CD4-positive, alpha-beta T cell treated with Interleukin-15 for 4 hours (primary cell): ENCODE measurements at regions not wholly inside any gene's neighbourhood (a gene's known extent, or its start where the extent isn't known, plus 50 kb on each side); places are given as distances from the start of the nearest gene placed in this dataset.
"Not testable (repeated sequence)": the region's sequence is repeated elsewhere in the genome, so short reads cannot be mapped to it uniquely, and the experiment has no call there.

Experiments used
- DNase-seq: peaks from one replicate; pipeline ENCODE4 v3.0.0-alpha.2; 2020; ENCODE audit warnings: low spot score

GRCh38 chr14:105876829-105877228 lies 350.4 kb downstream of the TMEM121 start:
- no peak for DNase-seq

GRCh38 chr14:105877645-105878044 lies 351.3 kb downstream of the TMEM121 start:
- DNase-seq: no peak

- DNase-seq: no peak
Measured at GRCh38 chr14:105878125-105878524, 351.7 kb downstream of the TMEM121 start.

- DNase-seq: no peak
Measured at GRCh38 chr14:105878554-105878953, 352.2 kb downstream of the TMEM121 start.

GRCh38 chr14:105879503-105879866 lies 353.1 kb downstream of the TMEM121 start:
- no peak for DNase-seq

GRCh38 chr14:105879867-105880561 lies 353.6 kb downstream of the TMEM121 start:
- DNase-seq: no peak

- DNase-seq: no peak
Measured at GRCh38 chr14:105880616-105881015, 354.2 kb downstream of the TMEM121 start.

GRCh38 chr14:105881021-105881930 lies 354.9 kb downstream of the TMEM121 start:
- DNase-seq: no peak

- not testable (repeated sequence) for DNase-seq
Measured at GRCh38 chr14:105882011-105882410, 355.6 kb downstream of the TMEM121 start.

- no peak for DNase-seq
Measured at GRCh38 chr14:105882626-105883025, 356.2 kb downstream of the TMEM121 start.

GRCh38 chr14:105883066-105884005 lies 357.0 kb downstream of the TMEM121 start:
- no peak for DNase-seq

- not testable (repeated sequence) for DNase-seq
Measured at GRCh38 chr14:105884192-105884807, 357.9 kb downstream of the TMEM121 start.

GRCh38 chr14:105884808-105885281 lies 358.5 kb downstream of the TMEM121 start:
- DNase-seq: no peak

- no peak for DNase-seq
Measured at GRCh38 chr14:105885561-105886320, 359.4 kb downstream of the TMEM121 start.

GRCh38 chr14:105886791-105887191 lies 360.4 kb downstream of the TMEM121 start:
- DNase-seq: not testable (repeated sequence)

GRCh38 chr14:105887692-105888091 lies 361.3 kb downstream of the TMEM121 start:
- no peak for DNase-seq

- no peak for DNase-seq
Measured at GRCh38 chr14:105888151-105888550, 361.8 kb downstream of the TMEM121 start.

- DNase-seq: no peak
Measured at GRCh38 chr14:105888784-105889665, 362.6 kb downstream of the TMEM121 start.

GRCh38 chr14:105889666-105890473 lies 363.5 kb downstream of the TMEM121 start:
- no peak for DNase-seq
